HepG2 (cell line): ENCODE measurements at regions not wholly inside any gene's neighbourhood (a gene's known extent, or its start where the extent isn't known, plus 50 kb on each side); places are given as distances from the start of the nearest gene placed in this dataset.

Experiments
- ATAC-seq: fragments of 200-7000 bp; cut with Tn5 transposase; 3 replicates; pipeline ENCODE4 v1.9.1; 2020; ENCODE audit warnings: mild to moderate bottlenecking, moderate library complexity
- BruUV-seq: library from RNA; stranded (reverse); fragments of 400-500 nt; replicated peaks from 2 replicates; lab custom pipeline; 2021; lab: Mats Ljungman, UMichigan
- CTCF ChIA-PET: fragments of 300-600 bp; formaldehyde crosslinking; extraction: SDS; loops from one replicate; lab custom pipeline; 2021; ENCODE audit warnings: low total read pairs, inconsistent platforms, low intra/inter-chr PET ratio; lab: Yijun Ruan, JAX
- POLR2A ChIA-PET: fragments of 350-600 bp; sonication (Branson Sonifier 250); formaldehyde crosslinking; loops from one replicate; lab custom pipeline; 2020; ENCODE audit warnings: antibody characterized with exemption, inconsistent platforms; lab: Yijun Ruan, JAX
- DNase-seq: peaks from one replicate; pipeline ENCODE4 v3.0.0-alpha.2; 2015; ENCODE audit warnings: low spot score
- FAIRE-seq: peaks from 3 replicates; lab custom pipeline; 2011; peaks lifted over from hg19 to GRCh38; lab: Jason Lieb, UNC
- H2AFZ ChIP-seq: one replicate; pipeline ENCODE4 v1.6.1; 2011; ENCODE audit warnings: low read length, inconsistent platforms
- H3K27ac ChIP-seq: fragments of 300-600 bp; 3 replicates; pipeline ENCODE4 v1.8.0; 2011; ENCODE audit warnings: mixed run types, mild to moderate bottlenecking, mixed read lengths, low read length, inconsistent platforms; ENCODE audit not compliant: insufficient read depth; ENCODE audit errors: extremely low read length
- H3K27me3 ChIP-seq, 2 experiments: fragments of 200-600 bp in 1 of 2; 2 replicates in 1 of 2; 3 replicates in 1 of 2; pipeline versions ENCODE4 v1.6.0 to v1.8.0; 2011; ENCODE audit warnings: low read length in 2 of 2, mild to moderate bottlenecking in 2 of 2, moderate library complexity in 2 of 2, inconsistent platforms in 1 of 2; ENCODE audit not compliant: insufficient read depth in 2 of 2, control insufficient read depth in 1 of 2
- H3K36me3 ChIP-seq, 2 experiments: fragments of 200-600 bp in 1 of 2; replicated peaks in 1 of 2; 2 replicates in 1 of 2; 3 replicates in 1 of 2; pipeline versions ENCODE4 v1.5.1 to v1.8.0; 2011; ENCODE audit warnings: low read length in 2 of 2, inconsistent platforms in 1 of 2; ENCODE audit not compliant: insufficient read depth in 2 of 2, control insufficient read depth in 1 of 2
- H3K4me1 ChIP-seq: 2 replicates; pipeline ENCODE4 v1.5.1; 2012; ENCODE audit warnings: low read length, inconsistent platforms; ENCODE audit not compliant: insufficient read depth
- H3K4me2 ChIP-seq: 2 replicates; pipeline ENCODE4 v1.6.0; 2011; ENCODE audit warnings: low read depth, low read length, inconsistent platforms
- H3K4me3 ChIP-seq, 3 experiments: fragments of 200-600 bp in 1 of 3; sonication (generic), shearing (Covaris generic) in 1 of 3; replicated peaks in 1 of 3; 2 replicates each; pipeline ENCODE4 v1.5.1; 2011 to 2016; ENCODE audit warnings: low read length in 3 of 3, inconsistent platforms in 2 of 3, low read depth in 2 of 3, mild to moderate bottlenecking in 2 of 3, control low read depth in 1 of 3, mixed read lengths in 1 of 3; ENCODE audit not compliant: insufficient read depth in 1 of 3
- H3K79me2 ChIP-seq: one replicate; pipeline ENCODE4 v1.6.1; 2011; ENCODE audit warnings: low read length, inconsistent platforms; ENCODE audit not compliant: insufficient read depth
- H3K9ac ChIP-seq: 2 replicates; pipeline ENCODE4 v1.6.0; 2011; ENCODE audit warnings: mild to moderate bottlenecking, low read depth, low read length, inconsistent platforms; ENCODE audit not compliant: insufficient read depth
- H3K9me3 ChIP-seq: 2 replicates; pipeline ENCODE4 v1.5.1; 2012; ENCODE audit warnings: mild to moderate bottlenecking, low read length
- H4K20me1 ChIP-seq: 2 replicates; pipeline ENCODE4 v1.6.0; 2011; ENCODE audit warnings: inconsistent platforms, mild to moderate bottlenecking, low read length, moderate library complexity; ENCODE audit not compliant: insufficient read depth
- ATF3 ChIP-seq: sonication (generic); formaldehyde crosslinking; IDR thresholded peaks from 2 replicates; pipeline ENCODE4 v1.4.0; 2020; ENCODE audit warnings: missing genetic modification reagents
- HNRNPH1 ChIP-seq: fragments of 200-400 bp; formaldehyde crosslinking; optimal IDR thresholded peaks from 2 replicates; pipeline ENCODE3; 2017; ENCODE audit warnings: mild to moderate bottlenecking, low read depth, low read length
- ONECUT2 ChIP-seq: sonication (generic); formaldehyde crosslinking; IDR thresholded peaks from 2 replicates; pipeline ENCODE4 v1.4.0; 2020; ENCODE audit warnings: missing genetic modification reagents
- PHF8 ChIP-seq: sonication (generic); formaldehyde crosslinking; IDR thresholded peaks from 2 replicates; pipeline ENCODE4 v1.5.0; 2020; ENCODE audit warnings: missing genetic modification reagents
- PTBP1 ChIP-seq: fragments of 200-400 bp; formaldehyde crosslinking; IDR thresholded peaks from 2 replicates; pipeline ENCODE4 v1.6.1; 2018; ENCODE audit warnings: low read length, low read depth; ENCODE audit not compliant: poor library complexity, severe bottlenecking
- REPIN1 ChIP-seq: sonication (generic); formaldehyde crosslinking; IDR thresholded peaks from 2 replicates; pipeline ENCODE4 v1.8.0; 2022; ENCODE audit warnings: missing genetic modification reagents, low read depth, mild to moderate bottlenecking, borderline replicate concordance
- ZNF333 ChIP-seq: sonication (generic); formaldehyde crosslinking; IDR thresholded peaks from 2 replicates; pipeline ENCODE4 v1.4.0; 2020; ENCODE audit warnings: mild to moderate bottlenecking, missing genetic modification reagents, borderline replicate concordance
- ZNF382 ChIP-seq: sonication (generic); formaldehyde crosslinking; IDR thresholded peaks from 2 replicates; pipeline ENCODE4 v1.5.0; 2020; ENCODE audit warnings: missing genetic modification reagents, mild to moderate bottlenecking, borderline replicate concordance
- ZNF460 ChIP-seq: sonication (generic); formaldehyde crosslinking; IDR thresholded peaks from 2 replicates; pipeline ENCODE4 v1.5.1; 2020; ENCODE audit warnings: missing genetic modification reagents, mild to moderate bottlenecking, borderline replicate concordance
- ZNF549 ChIP-seq: sonication (generic); formaldehyde crosslinking; IDR thresholded peaks from 2 replicates; pipeline ENCODE4 v1.5.0; 2020; ENCODE audit warnings: missing genetic modification reagents
- ZNF674 ChIP-seq: sonication (generic); formaldehyde crosslinking; IDR thresholded peaks from 2 replicates; pipeline ENCODE4 v1.5.0; 2020; ENCODE audit warnings: low read depth, mild to moderate bottlenecking, missing genetic modification reagents
- ZNF737 ChIP-seq: sonication (generic); formaldehyde crosslinking; IDR thresholded peaks from 2 replicates; pipeline ENCODE4 v1.5.0; 2020; ENCODE audit warnings: missing genetic modification reagents, mild to moderate bottlenecking, borderline replicate concordance
- WGBS: methylation state at CpG from one replicate; pipeline ENCODE4 v1.1.6; 2017; ENCODE audit warnings: low lambda C conversion rate; 5-methylcytosine and 5-hydroxymethylcytosine counted together
- in situ Hi-C: cut with HindIII; loops from 2 replicates; pipeline ENCODE4 v1.10.0; 2017; ENCODE audit warnings: low pct_unique_long_range_greater_than_20kb; ENCODE audit not compliant: extremely low pct_ligation_motif_present
- intact Hi-C: fragments of 100-400 bp; cut with micrococcal nuclease; formaldehyde crosslinking; loops from one replicate; pipeline ENCODE4 v1.10.0; 2022; ENCODE audit not compliant: unreplicated experiment
- TF ChIP-seq, protein P1 (sequence below): sonication (generic); formaldehyde crosslinking; IDR thresholded peaks from 2 replicates; pipeline ENCODE4 v1.5.1; 2020; ENCODE audit warnings: mild to moderate bottlenecking, missing genetic modification reagents, borderline replicate concordance

DNA sequence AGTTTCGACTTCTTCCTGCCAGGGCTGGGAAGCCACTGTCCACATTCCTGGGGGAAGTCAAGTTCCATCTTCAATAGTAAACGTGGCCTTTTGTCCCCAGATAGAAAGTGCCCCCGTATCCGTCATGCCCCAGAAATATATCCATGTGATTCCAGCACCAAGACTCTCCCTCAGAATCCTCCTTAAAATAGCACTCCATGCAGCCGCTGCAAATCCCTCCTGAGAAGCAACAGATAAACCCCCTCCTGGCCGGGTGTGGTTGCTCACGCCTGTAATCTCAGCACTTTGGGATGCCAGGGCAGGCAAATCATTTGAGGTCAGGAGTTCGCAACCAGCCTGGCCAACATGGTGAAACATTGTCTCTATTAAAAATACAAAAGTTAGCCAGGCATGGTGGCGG is 126.1 kb downstream of the OLFM1 start:
- WGBS = 21% methylated on average over 7 of the region's 9 CpGs
- in situ Hi-C loops = no loop called here
- Histone ChIP-seq H3K9ac (no peak overlapping the region), H3K4me1 (no peaks in the 10 kb centered on the region), H3K79me2 (no peaks in the 10 kb centered on the region), H4K20me1 (no peaks in the 10 kb centered on the region), H3K27me3 (peaks cover 7 to 51% of the 10 kb centered on the region in 2 experiments; a peak in 3 of 5 replicates), H3K4me2 (no peak overlapping the region), H3K9me3 (no peaks in the 10 kb centered on the region), H3K36me3 (no peaks in the 10 kb centered on the region), H2AFZ (no peak overlapping the region), H3K27ac (no peak overlapping the region), H3K4me3 (no peak overlapping the region)
- DNase-seq (no peak), ATAC-seq (no peak), FAIRE-seq (no peak)
- ChIA-PET POLR2A (no interaction called here), CTCF (no interaction called here)
- no TSS peak for BruUV-seq
- TF ChIP-seq ZNF382 (CRISPR knock-in tag) = no peak
- no peak for TF ChIP-seq ATF3
- TF ChIP-seq ZNF460 (CRISPR knock-in tag) = no peak
- no peak for TF ChIP-seq ONECUT2 (CRISPR knock-in tag)
- intact Hi-C loops = no loop called here

- no TSS peak for BruUV-seq
- Histone ChIP-seq H3K36me3 (no peaks in the 10 kb centered on the region), H3K9ac (no peak overlapping the region), H3K9me3 (no peaks in the 10 kb centered on the region), H3K27ac (no peak overlapping the region), H3K4me2 (no peak overlapping the region), H3K4me3 (no peak overlapping the region), H4K20me1 (no peaks in the 10 kb centered on the region), H3K27me3 (peaks cover 7 to 57% of the 10 kb centered on the region in 2 experiments; a peak in 3 of 5 replicates), H2AFZ (no peak overlapping the region), H3K4me1 (no peaks in the 10 kb centered on the region), H3K79me2 (no peaks in the 10 kb centered on the region)
- TF ChIP-seq, protein P1, sequence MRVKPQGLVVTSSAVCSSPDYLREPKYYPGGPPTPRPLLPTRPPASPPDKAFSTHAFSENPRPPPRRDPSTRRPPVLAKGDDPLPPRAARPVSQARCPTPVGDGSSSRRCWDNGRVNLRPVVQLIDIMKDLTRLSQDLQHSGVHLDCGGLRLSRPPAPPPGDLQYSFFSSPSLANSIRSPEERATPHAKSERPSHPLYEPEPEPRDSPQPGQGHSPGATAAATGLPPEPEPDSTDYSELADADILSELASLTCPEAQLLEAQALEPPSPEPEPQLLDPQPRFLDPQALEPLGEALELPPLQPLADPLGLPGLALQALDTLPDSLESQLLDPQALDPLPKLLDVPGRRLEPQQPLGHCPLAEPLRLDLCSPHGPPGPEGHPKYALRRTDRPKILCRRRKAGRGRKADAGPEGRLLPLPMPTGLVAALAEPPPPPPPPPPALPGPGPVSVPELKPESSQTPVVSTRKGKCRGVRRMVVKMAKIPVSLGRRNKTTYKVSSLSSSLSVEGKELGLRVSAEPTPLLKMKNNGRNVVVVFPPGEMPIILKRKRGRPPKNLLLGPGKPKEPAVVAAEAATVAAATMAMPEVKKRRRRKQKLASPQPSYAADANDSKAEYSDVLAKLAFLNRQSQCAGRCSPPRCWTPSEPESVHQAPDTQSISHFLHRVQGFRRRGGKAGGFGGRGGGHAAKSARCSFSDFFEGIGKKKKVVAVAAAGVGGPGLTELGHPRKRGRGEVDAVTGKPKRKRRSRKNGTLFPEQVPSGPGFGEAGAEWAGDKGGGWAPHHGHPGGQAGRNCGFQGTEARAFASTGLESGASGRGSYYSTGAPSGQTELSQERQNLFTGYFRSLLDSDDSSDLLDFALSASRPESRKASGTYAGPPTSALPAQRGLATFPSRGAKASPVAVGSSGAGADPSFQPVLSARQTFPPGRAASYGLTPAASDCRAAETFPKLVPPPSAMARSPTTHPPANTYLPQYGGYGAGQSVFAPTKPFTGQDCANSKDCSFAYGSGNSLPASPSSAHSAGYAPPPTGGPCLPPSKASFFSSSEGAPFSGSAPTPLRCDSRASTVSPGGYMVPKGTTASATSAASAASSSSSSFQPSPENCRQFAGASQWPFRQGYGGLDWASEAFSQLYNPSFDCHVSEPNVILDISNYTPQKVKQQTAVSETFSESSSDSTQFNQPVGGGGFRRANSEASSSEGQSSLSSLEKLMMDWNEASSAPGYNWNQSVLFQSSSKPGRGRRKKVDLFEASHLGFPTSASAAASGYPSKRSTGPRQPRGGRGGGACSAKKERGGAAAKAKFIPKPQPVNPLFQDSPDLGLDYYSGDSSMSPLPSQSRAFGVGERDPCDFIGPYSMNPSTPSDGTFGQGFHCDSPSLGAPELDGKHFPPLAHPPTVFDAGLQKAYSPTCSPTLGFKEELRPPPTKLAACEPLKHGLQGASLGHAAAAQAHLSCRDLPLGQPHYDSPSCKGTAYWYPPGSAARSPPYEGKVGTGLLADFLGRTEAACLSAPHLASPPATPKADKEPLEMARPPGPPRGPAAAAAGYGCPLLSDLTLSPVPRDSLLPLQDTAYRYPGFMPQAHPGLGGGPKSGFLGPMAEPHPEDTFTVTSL (CRISPR knock-in tag) = no peak
- TF ChIP-seq ZNF549 (CRISPR knock-in tag) (no peak), PTBP1 (no peak), ZNF333 (CRISPR knock-in tag) (no peak), REPIN1 (CRISPR knock-in tag) (no peak), ZNF674 (CRISPR knock-in tag) (no peak), PHF8 (CRISPR knock-in tag) (no peak), HNRNPH1 (no peak), ZNF737 (CRISPR knock-in tag) (no peak)
- WGBS = 27% methylated on average over 15 of the region's 19 CpGs
- no peak for ATAC-seq
- ChIA-PET POLR2A (no interaction called here), CTCF (no interaction called here)
- intact Hi-C loops (no loop called here), in situ Hi-C loops (no loop called here)
- FAIRE-seq = no peak
- DNase-seq = no peak
Observed at GRCh38 chr9:135214054-135214640, 126.7 kb downstream of the OLFM1 start.
